DMS79 (cell line): ENCODE measurements at regions not wholly inside any gene's neighbourhood (a gene's known extent, or its start where the extent isn't known, plus 50 kb on each side); places are given as distances from the start of the nearest gene placed in this dataset.
"Not testable (repeated sequence)": the region's sequence is repeated elsewhere in the genome, so short reads cannot be mapped to it uniquely, and the experiment has no call there.

Source experiments
- DNase-seq: peaks from one replicate; lab custom pipeline; 2025; lab: John Stamatoyannopoulos, UW

- DNase-seq: no peak
Measured at GRCh38 chr5:135157421-135158313, 123.6 kb upstream of the PITX1 start.

GRCh38 chr5:135156715-135157404 lies 122.8 kb upstream of the PITX1 start:
- DNase-seq: no peak

GRCh38 chr5:135156337-135156714 lies 122.3 kb upstream of the PITX1 start:
- no peak for DNase-seq

- no peak for DNase-seq
Measured at GRCh38 chr5:135155616-135156214, 121.7 kb upstream of the PITX1 start.

- DNase-seq: no peak
Measured at GRCh38 chr5:135154961-135155360, 120.9 kb upstream of the PITX1 start.

- DNase-seq: no peak
Measured at GRCh38 chr5:135154197-135154596, 120.2 kb upstream of the PITX1 start.

- no peak for DNase-seq
Measured at GRCh38 chr5:135153661-135154060, 119.6 kb upstream of the PITX1 start.

GRCh38 chr5:135153259-135153658 lies 119.2 kb upstream of the PITX1 start:
- no peak for DNase-seq

GRCh38 chr5:135151660-135152059 lies 117.6 kb upstream of the PITX1 start:
- DNase-seq: not testable (repeated sequence)

GRCh38 chr5:135151256-135151655 lies 117.2 kb upstream of the PITX1 start:
- DNase-seq: no peak

- no peak for DNase-seq
Measured at GRCh38 chr5:135150767-135151166, 116.7 kb upstream of the PITX1 start.

- no peak for DNase-seq
Measured at GRCh38 chr5:135149956-135150723, 116.1 kb upstream of the PITX1 start.

- no peak for DNase-seq
Measured at GRCh38 chr5:135149229-135149955, 115.4 kb upstream of the PITX1 start.

GRCh38 chr5:135147294-135148090 lies 113.5 kb upstream of the PITX1 start:
- no peak for DNase-seq

GRCh38 chr5:135145985-135146384 lies 112.0 kb upstream of the PITX1 start:
- no peak for DNase-seq

- not testable (repeated sequence) for DNase-seq
Measured at GRCh38 chr5:135143682-135144081, 109.7 kb upstream of the PITX1 start.

- DNase-seq: no peak
Measured at GRCh38 chr5:135141303-135142268, 107.6 kb upstream of the PITX1 start.

- DNase-seq: no peak
Measured at GRCh38 chr5:135140446-135141204, 106.6 kb upstream of the PITX1 start.
